AG10803 (cell line): ENCODE measurements at regions not wholly inside any gene's neighbourhood (a gene's known extent, or its start where the extent isn't known, plus 50 kb on each side); places are given as distances from the start of the nearest gene placed in this dataset.
A peak's percentile ranks its signal among the peaks of the same experiment; 100 is the strongest.

Source experiments
- DNase-seq: peaks from one replicate; pipeline ENCODE4 v3.0.0; 2010; ENCODE audit warnings: low read depth
- H3K4me3 ChIP-seq: 2 replicates; pipeline ENCODE4 v1.5.1; 2011; ENCODE audit warnings: mild to moderate bottlenecking, low read length, control low read depth
- CTCF ChIP-seq: conservative IDR thresholded peaks from 2 replicates; pipeline ENCODE4 v1.5.1; 2011; ENCODE audit warnings: mild to moderate bottlenecking, low read length, control low read depth, inconsistent platforms

DNA sequence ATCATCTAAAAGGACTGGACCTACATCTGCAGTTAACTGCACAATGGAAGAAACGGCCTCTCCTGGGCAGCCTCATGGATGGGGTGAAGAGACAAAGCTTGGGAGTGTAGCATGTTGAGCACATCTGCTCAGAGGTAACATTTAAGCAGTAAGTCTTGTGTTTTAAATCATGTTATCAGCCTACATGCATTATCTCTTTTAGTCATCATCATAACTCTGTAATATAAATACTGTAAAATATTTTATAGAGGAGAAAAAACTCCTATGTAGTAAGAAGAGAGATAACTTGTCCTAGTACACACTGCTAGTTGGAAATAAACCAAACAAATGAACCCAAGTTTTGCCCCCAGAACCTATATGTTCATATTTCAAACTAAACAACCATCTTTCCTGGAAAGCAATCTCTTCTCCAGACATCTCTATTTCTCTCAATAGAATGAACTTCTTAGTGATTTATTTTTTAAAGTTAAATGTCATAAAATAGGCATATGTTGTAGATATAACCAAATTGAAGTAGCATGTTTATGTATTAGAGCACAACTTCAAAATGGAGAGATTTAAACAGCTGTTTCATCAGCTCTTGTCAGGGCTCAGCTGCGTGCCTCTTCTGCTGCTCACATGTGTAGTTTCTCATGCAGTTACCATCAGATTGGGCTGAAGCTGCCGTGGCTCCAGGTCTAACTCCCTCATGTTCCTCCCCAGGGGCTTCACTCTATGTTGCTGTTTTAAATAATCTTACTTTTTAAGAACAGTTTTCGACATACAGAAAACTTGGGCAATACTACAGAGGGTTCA, 581.8 kb upstream of the ZFP42 start:
- DNase-seq: no peak
- TF ChIP-seq CTCF: no peak
- H3K4me3 ChIP-seq: no peak overlapping the region

DNA sequence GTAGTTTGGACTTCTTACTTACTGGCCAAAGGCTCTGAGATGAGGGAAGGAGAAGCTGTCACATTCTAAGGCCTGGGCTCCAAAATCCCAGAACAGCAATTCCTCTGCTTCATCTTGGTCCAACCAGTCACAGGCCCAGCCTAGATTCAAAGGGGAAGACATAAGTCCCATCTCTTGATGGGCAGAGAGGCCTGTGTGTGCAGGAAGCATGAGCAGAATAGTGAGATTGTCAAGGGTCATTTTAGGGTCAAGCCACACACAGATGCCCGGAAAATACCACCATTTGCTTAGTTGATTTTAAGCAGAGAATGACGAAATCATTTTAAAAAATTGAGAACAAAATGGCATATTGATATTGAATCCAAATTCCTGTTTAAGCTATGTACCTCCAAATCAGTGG, 580.9 kb upstream of the ZFP42 start:
- TF ChIP-seq CTCF: no peak
- DNase-seq: no peak
- H3K4me3 ChIP-seq: no peak overlapping the region

DNA sequence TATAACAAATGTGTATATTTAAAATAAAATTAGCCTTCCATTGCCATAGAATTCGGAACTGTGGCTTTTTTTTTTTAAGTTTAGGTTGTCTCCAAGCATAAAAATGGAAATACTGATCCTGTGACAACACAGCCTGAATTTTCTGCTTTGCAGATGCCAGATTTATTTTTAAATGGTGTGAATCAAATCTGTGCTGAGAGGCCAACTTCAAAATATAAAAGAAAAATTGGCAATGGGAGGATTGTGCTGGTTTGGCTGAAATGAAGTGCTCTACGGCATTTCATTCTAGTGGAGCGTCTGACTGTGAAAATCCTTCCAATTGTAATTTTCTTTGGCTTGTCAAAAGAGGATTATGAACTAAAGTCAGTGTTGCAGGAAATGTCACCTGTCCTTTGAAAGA, 580.3 kb upstream of the ZFP42 start:
- no peak for TF ChIP-seq CTCF
- DNase-seq: no peak

GRCh38 chr4:187416216-187416615, 579.4 kb upstream of the ZFP42 start:
- no peak overlapping the region for H3K4me3 ChIP-seq
- TF ChIP-seq CTCF: no peak
- DNase-seq: no peak

More for the DNA sequence above, 580.3 kb upstream of the ZFP42 start:
- H3K4me3 ChIP-seq: no peak overlapping the region

- no peak for TF ChIP-seq CTCF
- H3K4me3 ChIP-seq: no peak overlapping the region
- no peak for DNase-seq
Measured at GRCh38 chr4:187417721-187418120, 577.9 kb upstream of the ZFP42 start.

GRCh38 chr4:187422655-187423054, 572.9 kb upstream of the ZFP42 start:
- no peak for DNase-seq
- TF ChIP-seq CTCF: no peak
- no peak overlapping the region for H3K4me3 ChIP-seq

DNA sequence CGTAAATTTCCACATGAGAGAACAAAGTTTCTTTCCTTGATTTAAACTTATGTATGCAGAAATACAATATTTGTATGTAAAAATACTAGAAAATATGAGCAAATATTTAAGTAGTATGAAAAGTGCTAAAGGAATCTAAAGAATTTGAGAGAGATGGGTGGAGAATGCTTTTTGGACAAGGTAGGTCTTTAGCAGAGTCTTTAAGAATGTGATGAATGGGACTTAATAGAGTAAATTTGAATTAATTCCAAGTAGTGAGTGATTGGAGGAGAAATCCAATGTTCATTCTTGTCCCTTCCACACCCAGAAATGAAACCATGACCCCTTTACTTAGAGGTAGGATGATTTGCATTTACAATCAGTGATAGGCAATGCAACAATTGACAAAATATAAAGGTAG, 570.9 kb upstream of the ZFP42 start:
- DNase-seq: peak; percentile 43
- TF ChIP-seq CTCF: no peak
- H3K4me3 ChIP-seq: no peak overlapping the region
